ENCODE measurements at regions not wholly inside any gene's neighbourhood (a gene's known extent, or its start where the extent isn't known, plus 50 kb on each side); places are given as distances from the start of the nearest gene placed in this dataset.

DNA sequence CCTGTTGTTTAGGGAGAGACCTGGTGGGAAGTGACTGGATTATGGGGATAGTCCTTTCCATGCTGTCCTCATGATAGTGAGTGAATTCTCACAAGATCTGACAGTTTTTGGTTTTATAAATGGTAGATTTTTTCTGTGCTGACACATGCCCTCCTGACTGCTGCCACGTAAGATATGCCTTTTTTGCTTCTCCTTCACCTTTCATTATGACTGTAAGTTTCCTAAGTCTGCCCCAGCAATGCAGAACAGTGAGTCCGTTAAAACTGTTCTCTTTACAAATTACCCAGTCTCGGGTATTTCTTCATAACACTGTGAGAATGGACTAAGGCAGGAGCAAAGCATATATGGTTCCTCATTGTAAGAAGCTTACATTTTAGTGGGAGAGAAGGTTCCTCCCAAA lies 1727.2 kb downstream of the NCAM2 start:
- TF ChIP-seq, protein P1, sequence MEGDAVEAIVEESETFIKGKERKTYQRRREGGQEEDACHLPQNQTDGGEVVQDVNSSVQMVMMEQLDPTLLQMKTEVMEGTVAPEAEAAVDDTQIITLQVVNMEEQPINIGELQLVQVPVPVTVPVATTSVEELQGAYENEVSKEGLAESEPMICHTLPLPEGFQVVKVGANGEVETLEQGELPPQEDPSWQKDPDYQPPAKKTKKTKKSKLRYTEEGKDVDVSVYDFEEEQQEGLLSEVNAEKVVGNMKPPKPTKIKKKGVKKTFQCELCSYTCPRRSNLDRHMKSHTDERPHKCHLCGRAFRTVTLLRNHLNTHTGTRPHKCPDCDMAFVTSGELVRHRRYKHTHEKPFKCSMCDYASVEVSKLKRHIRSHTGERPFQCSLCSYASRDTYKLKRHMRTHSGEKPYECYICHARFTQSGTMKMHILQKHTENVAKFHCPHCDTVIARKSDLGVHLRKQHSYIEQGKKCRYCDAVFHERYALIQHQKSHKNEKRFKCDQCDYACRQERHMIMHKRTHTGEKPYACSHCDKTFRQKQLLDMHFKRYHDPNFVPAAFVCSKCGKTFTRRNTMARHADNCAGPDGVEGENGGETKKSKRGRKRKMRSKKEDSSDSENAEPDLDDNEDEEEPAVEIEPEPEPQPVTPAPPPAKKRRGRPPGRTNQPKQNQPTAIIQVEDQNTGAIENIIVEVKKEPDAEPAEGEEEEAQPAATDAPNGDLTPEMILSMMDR (conservative IDR thresholded peaks at IDR 0.05 in 1 of 2, IDR thresholded peaks at IDR 0.05 in 1 of 2; ENCODE audit: extremely low read depth in 1 of 2, insufficient read depth in 1 of 2, low read depth in 1 of 2, low read length in 2 of 2) = no peak
- no peak for TF ChIP-seq EZH2 (IDR thresholded peaks at IDR 0.05; ENCODE audit: borderline replicate concordance, low read length)

Data from mammary epithelial cell (primary cell).